Natural killer cell (primary cell): ENCODE measurements at regions not wholly inside any gene's neighbourhood (a gene's known extent, or its start where the extent isn't known, plus 50 kb on each side); places are given as distances from the start of the nearest gene placed in this dataset.

Source experiments
- ATAC-seq, 3 donors: fragments of 150-1000 bp in 2 of 3; fragments of 200-7000 bp in 1 of 3; cut with Tn5 transposase; 1 replicate in 1 of 3; 2 replicates in 2 of 3; pipeline ENCODE4 v1.10.0; 2021; ENCODE audit warnings: mild to moderate bottlenecking in 2 of 3, moderate library complexity in 2 of 3
- DNase-seq, 2 donors: peaks; one replicate each; pipeline versions ENCODE4 v3.0.0 to v3.0.0-alpha.2; 2013 to 2021; ENCODE audit warnings: mixed read lengths in 1 of 2
- H3K27ac ChIP-seq: one replicate; pipeline ENCODE4 v1.5.1; 2013; ENCODE audit warnings: mild to moderate bottlenecking, low read length
- H3K27me3 ChIP-seq: one replicate; pipeline ENCODE4 v1.6.1; 2013; ENCODE audit warnings: low read length; ENCODE audit not compliant: control insufficient read depth, insufficient read depth
- H3K36me3 ChIP-seq: one replicate; pipeline ENCODE4 v1.6.1; 2013; ENCODE audit warnings: low read length; ENCODE audit not compliant: control insufficient read depth, insufficient read depth
- H3K4me1 ChIP-seq: one replicate; pipeline ENCODE4 v1.6.1; 2013; ENCODE audit warnings: low read length; ENCODE audit not compliant: control insufficient read depth, insufficient read depth
- H3K4me3 ChIP-seq: one replicate; pipeline ENCODE4 v1.5.1; 2013; ENCODE audit warnings: low read length
- H3K9me3 ChIP-seq: one replicate; pipeline ENCODE4 v1.6.1; 2013; ENCODE audit warnings: low read length; ENCODE audit not compliant: control insufficient read depth, insufficient read depth
- H3K27ac Mint-ChIP-seq, 2 donors: one replicate each; pipeline ENCODE4 v1.8.0; 2022; ENCODE audit warnings: mild to moderate bottlenecking in 2 of 2, mixed read lengths in 2 of 2, moderate library complexity in 1 of 2
- H3K27me3 Mint-ChIP-seq, 2 donors: one replicate each; pipeline ENCODE4 v1.8.0; 2022; ENCODE audit warnings: low read depth in 2 of 2, mixed read lengths in 2 of 2
- H3K36me3 Mint-ChIP-seq: one replicate; pipeline ENCODE4 v1.8.0; 2022; ENCODE audit warnings: mixed read lengths
- H3K4me1 Mint-ChIP-seq, 2 donors: one replicate each; pipeline ENCODE4 v1.8.0; 2022; ENCODE audit warnings: mixed read lengths in 2 of 2
- H3K4me3 Mint-ChIP-seq: one replicate; pipeline ENCODE4 v1.8.0; 2022; ENCODE audit warnings: mild to moderate bottlenecking, moderate library complexity, mixed read lengths
- H3K9me3 Mint-ChIP-seq, 2 donors: one replicate each; pipeline ENCODE4 v1.8.0; 2022; ENCODE audit warnings: mixed read lengths in 2 of 2
- CTCF ChIP-seq: fragments of 200-600 bp; IDR thresholded peaks from one replicate; pipeline ENCODE4 v1.8.0; 2022; ENCODE audit warnings: antibody characterized with exemption
- WGBS: methylation state at CpG from one replicate; pipeline ENCODE4 v1.1.7; 2013; ENCODE audit warnings: missing lambda C conversion rate; ENCODE audit not compliant: insufficient coverage; 5-methylcytosine and 5-hydroxymethylcytosine counted together
- intact Hi-C: fragments of 100-400 bp; cut with micrococcal nuclease; formaldehyde crosslinking; loops from one replicate; pipeline ENCODE4 v1.14.2; 2022

GRCh38 chr19:32063601-32064000 lies 281.8 kb upstream of the ZNF507 start:
- intact Hi-C loops: no loop called here
- no peaks in the 10 kb centered on the region for H3K4me1 ChIP-seq
- H3K36me3 ChIP-seq: no peaks in the 10 kb centered on the region
- Mint-ChIP-seq H3K36me3 (no peaks in the 10 kb centered on the region), H3K4me3 (no peak overlapping the region), H3K27me3 (peaks cover 0 to 7% of the 10 kb centered on the region in 2 donors), H3K9me3 (no peaks in the 10 kb centered on the region), H3K27ac (no peak overlapping the region), H3K4me1 (no peaks in the 10 kb centered on the region)
- H3K4me3 ChIP-seq: no peak overlapping the region
- no peaks in the 10 kb centered on the region for H3K9me3 ChIP-seq
- TF ChIP-seq CTCF: no peak
- DNase-seq (no peak), ATAC-seq (no peak)
- no peaks in the 10 kb centered on the region for H3K27me3 ChIP-seq
- no peak overlapping the region for H3K27ac ChIP-seq
- WGBS: 90% methylated on average over 10 of the region's 10 CpGs

- H3K36me3 ChIP-seq: no peaks in the 10 kb centered on the region
- no peaks in the 10 kb centered on the region for H3K4me1 Mint-ChIP-seq
- no peaks in the 10 kb centered on the region for H3K27me3 ChIP-seq
- no peaks in the 10 kb centered on the region for H3K27me3 Mint-ChIP-seq
- WGBS: 82% methylated on average over 3 of the region's 3 CpGs
- H3K36me3 Mint-ChIP-seq: no peaks in the 10 kb centered on the region
- no peak overlapping the region for H3K4me3 Mint-ChIP-seq
- DNase-seq: no peak
- intact Hi-C loops: no loop called here
- H3K9me3 Mint-ChIP-seq: no peaks in the 10 kb centered on the region
- ATAC-seq: no peak
- TF ChIP-seq CTCF: no peak
- H3K4me1 ChIP-seq: no peaks in the 10 kb centered on the region
- no peak overlapping the region for H3K27ac ChIP-seq
- no peak overlapping the region for H3K27ac Mint-ChIP-seq
- no peaks in the 10 kb centered on the region for H3K9me3 ChIP-seq
- no peak overlapping the region for H3K4me3 ChIP-seq
These were observed 279.4 kb upstream of the ZNF507 start for GRCh38 chr19:32066056-32066455.

GRCh38 chr19:32067685-32068084 lies 277.7 kb upstream of the ZNF507 start:
- 75% methylated on average over 5 of the region's 5 CpGs for WGBS
- no peaks in the 10 kb centered on the region for H3K9me3 ChIP-seq
- no peak for TF ChIP-seq CTCF
- H3K27ac ChIP-seq: no peak overlapping the region
- H3K4me3 Mint-ChIP-seq: no peak overlapping the region
- ATAC-seq: no peak
- H3K4me1 Mint-ChIP-seq: no peaks in the 10 kb centered on the region
- no peaks in the 10 kb centered on the region for H3K36me3 Mint-ChIP-seq
- no peak overlapping the region for H3K4me3 ChIP-seq
- no peaks in the 10 kb centered on the region for H3K9me3 Mint-ChIP-seq
- H3K4me1 ChIP-seq: no peaks in the 10 kb centered on the region
- no peaks in the 10 kb centered on the region for H3K27me3 Mint-ChIP-seq
- intact Hi-C loops: no loop called here
- no peaks in the 10 kb centered on the region for H3K36me3 ChIP-seq
- DNase-seq: no peak
- no peak overlapping the region for H3K27ac Mint-ChIP-seq
- no peaks in the 10 kb centered on the region for H3K27me3 ChIP-seq

- Mint-ChIP-seq H3K27me3 (peaks cover 0 to 5% of the 10 kb centered on the region in 2 donors), H3K36me3 (no peaks in the 10 kb centered on the region), H3K27ac (no peak overlapping the region), H3K9me3 (no peaks in the 10 kb centered on the region), H3K4me1 (no peaks in the 10 kb centered on the region), H3K4me3 (no peak overlapping the region)
- 69% methylated on average over 5 of the region's 7 CpGs for WGBS
- H3K27ac ChIP-seq: no peak overlapping the region
- H3K27me3 ChIP-seq: no peaks in the 10 kb centered on the region
- ATAC-seq (no peak), DNase-seq (no peak)
- H3K36me3 ChIP-seq: no peaks in the 10 kb centered on the region
- H3K4me1 ChIP-seq: no peaks in the 10 kb centered on the region
- no peak for TF ChIP-seq CTCF
- intact Hi-C loops: no loop called here
- H3K4me3 ChIP-seq: no peak overlapping the region
- H3K9me3 ChIP-seq: no peaks in the 10 kb centered on the region
These were observed 276.6 kb upstream of the ZNF507 start for GRCh38 chr19:32068793-32069192.
